HG03066 (cell line): ENCODE measurements at regions not wholly inside any gene's neighbourhood (a gene's known extent, or its start where the extent isn't known, plus 50 kb on each side); places are given as distances from the start of the nearest gene placed in this dataset.

Source experiments
- ATAC-seq: cut with Tn5 transposase; IDR thresholded peaks from one replicate; pipeline ENCODE4 v1.9.1; 2021; ENCODE audit warnings: low read depth; ENCODE audit not compliant: unreplicated experiment

- no peak for ATAC-seq
Observed at GRCh38 chr2:163462993-163463392, 272.8 kb downstream of the FIGN start.

- no peak for ATAC-seq
Observed at GRCh38 chr2:163459986-163460385, 275.8 kb downstream of the FIGN start.

GRCh38 chr2:163456953-163457743 is 278.7 kb downstream of the FIGN start:
- ATAC-seq = no peak

- ATAC-seq = peak; percentile 92
Observed at GRCh38 chr2:163455815-163456214, 280.0 kb downstream of the FIGN start.

- no peak for ATAC-seq
Observed at GRCh38 chr2:163453920-163454319, 281.9 kb downstream of the FIGN start.

GRCh38 chr2:163441603-163442002 is 294.2 kb downstream of the FIGN start:
- ATAC-seq = no peak

GRCh38 chr2:163436963-163437362 is 298.8 kb downstream of the FIGN start:
- no peak for ATAC-seq

GRCh38 chr2:163428187-163428586 is 307.6 kb downstream of the FIGN start:
- ATAC-seq = no peak

GRCh38 chr2:163420604-163421003 is 315.2 kb downstream of the FIGN start:
- no peak for ATAC-seq

- no peak for ATAC-seq
Observed at GRCh38 chr2:163419000-163419830, 316.6 kb downstream of the FIGN start.

- ATAC-seq = peak; percentile 92
Observed at GRCh38 chr2:163417596-163418337, 318.0 kb downstream of the FIGN start.

GRCh38 chr2:163414121-163414520 is 321.7 kb downstream of the FIGN start:
- no peak for ATAC-seq

- no peak for ATAC-seq
Observed at GRCh38 chr2:163407296-163407695, 328.5 kb downstream of the FIGN start.

- ATAC-seq = no peak
Observed at GRCh38 chr2:163405298-163405697, 330.5 kb downstream of the FIGN start.

GRCh38 chr2:163401481-163401880 is 334.3 kb downstream of the FIGN start:
- no peak for ATAC-seq

GRCh38 chr2:163397451-163397850 is 338.4 kb downstream of the FIGN start:
- no peak for ATAC-seq

GRCh38 chr2:163395602-163396001 is 340.2 kb downstream of the FIGN start:
- ATAC-seq = no peak

GRCh38 chr2:163389838-163390237 is 346.0 kb downstream of the FIGN start:
- ATAC-seq = no peak

GRCh38 chr2:163375472-163375871 is 360.3 kb downstream of the FIGN start:
- ATAC-seq = no peak

GRCh38 chr2:163375070-163375469 is 360.7 kb downstream of the FIGN start:
- ATAC-seq = no peak

- no peak for ATAC-seq
Observed at GRCh38 chr2:163374282-163374681, 361.5 kb downstream of the FIGN start.
